HL-60 (cell line): ENCODE measurements at regions not wholly inside any gene's neighbourhood (a gene's known extent, or its start where the extent isn't known, plus 50 kb on each side); places are given as distances from the start of the nearest gene placed in this dataset.

ENCODE experiments used
- DNase-seq, 2 experiments: peaks; one replicate each; pipeline ENCODE4 v3.0.0-alpha.2; 2010 to 2020; ENCODE audit warnings: low read depth in 1 of 2, low spot score in 1 of 2
- H3K27ac ChIP-seq: fragments of 250-450 bp; sonication (Bioruptor Pico); replicated peaks from 2 replicates; pipeline ENCODE4 v1.5.1; 2020; ENCODE audit warnings: mild to moderate bottlenecking, moderate library complexity
- H3K27me3 ChIP-seq: fragments of 250-450 bp; sonication (Bioruptor Pico); 2 replicates; pipeline ENCODE4 v1.5.1; 2021; ENCODE audit warnings: mild to moderate bottlenecking, moderate library complexity; ENCODE audit not compliant: insufficient read depth, poor library complexity, severe bottlenecking
- H3K4me3 ChIP-seq: replicated peaks from 2 replicates; pipeline ENCODE4 v1.5.1; 2011; ENCODE audit warnings: mild to moderate bottlenecking, control low read depth, low read length; ENCODE audit not compliant: insufficient read depth
- GABPA ChIP-seq: IDR thresholded peaks from 2 replicates; pipeline ENCODE4 v1.6.1; 2012; ENCODE audit warnings: low read depth
- POLR2AphosphoS5 ChIP-seq: IDR thresholded peaks from 2 replicates; pipeline ENCODE4 v1.6.1; 2012; ENCODE audit warnings: low read depth
- SPI1 ChIP-seq: IDR thresholded peaks from 2 replicates; pipeline ENCODE4 v1.6.1; 2012; ENCODE audit warnings: low read depth, mild to moderate bottlenecking, borderline replicate concordance
- TF ChIP-seq, protein P1 (sequence below): IDR thresholded peaks from 2 replicates; pipeline ENCODE4 v1.6.1; 2012; ENCODE audit warnings: low read depth; ENCODE audit not compliant: insufficient replicate concordance
- TF ChIP-seq, protein P2 (sequence below): IDR thresholded peaks from one replicate; pipeline ENCODE4 v1.5.1; 2011; ENCODE audit warnings: low read length, control low read depth, inconsistent platforms; ENCODE audit not compliant: insufficient read depth

GRCh38 chr3:22620498-22620897 lies 582.6 kb upstream of the UBE2E2 start:
- no peaks in the 10 kb centered on the region for H3K27me3 ChIP-seq
- TF ChIP-seq, protein P1, sequence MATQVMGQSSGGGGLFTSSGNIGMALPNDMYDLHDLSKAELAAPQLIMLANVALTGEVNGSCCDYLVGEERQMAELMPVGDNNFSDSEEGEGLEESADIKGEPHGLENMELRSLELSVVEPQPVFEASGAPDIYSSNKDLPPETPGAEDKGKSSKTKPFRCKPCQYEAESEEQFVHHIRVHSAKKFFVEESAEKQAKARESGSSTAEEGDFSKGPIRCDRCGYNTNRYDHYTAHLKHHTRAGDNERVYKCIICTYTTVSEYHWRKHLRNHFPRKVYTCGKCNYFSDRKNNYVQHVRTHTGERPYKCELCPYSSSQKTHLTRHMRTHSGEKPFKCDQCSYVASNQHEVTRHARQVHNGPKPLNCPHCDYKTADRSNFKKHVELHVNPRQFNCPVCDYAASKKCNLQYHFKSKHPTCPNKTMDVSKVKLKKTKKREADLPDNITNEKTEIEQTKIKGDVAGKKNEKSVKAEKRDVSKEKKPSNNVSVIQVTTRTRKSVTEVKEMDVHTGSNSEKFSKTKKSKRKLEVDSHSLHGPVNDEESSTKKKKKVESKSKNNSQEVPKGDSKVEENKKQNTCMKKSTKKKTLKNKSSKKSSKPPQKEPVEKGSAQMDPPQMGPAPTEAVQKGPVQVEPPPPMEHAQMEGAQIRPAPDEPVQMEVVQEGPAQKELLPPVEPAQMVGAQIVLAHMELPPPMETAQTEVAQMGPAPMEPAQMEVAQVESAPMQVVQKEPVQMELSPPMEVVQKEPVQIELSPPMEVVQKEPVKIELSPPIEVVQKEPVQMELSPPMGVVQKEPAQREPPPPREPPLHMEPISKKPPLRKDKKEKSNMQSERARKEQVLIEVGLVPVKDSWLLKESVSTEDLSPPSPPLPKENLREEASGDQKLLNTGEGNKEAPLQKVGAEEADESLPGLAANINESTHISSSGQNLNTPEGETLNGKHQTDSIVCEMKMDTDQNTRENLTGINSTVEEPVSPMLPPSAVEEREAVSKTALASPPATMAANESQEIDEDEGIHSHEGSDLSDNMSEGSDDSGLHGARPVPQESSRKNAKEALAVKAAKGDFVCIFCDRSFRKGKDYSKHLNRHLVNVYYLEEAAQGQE: no peak
- TF ChIP-seq SPI1 (no peak), POLR2AphosphoS5 (no peak), GABPA (no peak)
- TF ChIP-seq, protein P2, sequence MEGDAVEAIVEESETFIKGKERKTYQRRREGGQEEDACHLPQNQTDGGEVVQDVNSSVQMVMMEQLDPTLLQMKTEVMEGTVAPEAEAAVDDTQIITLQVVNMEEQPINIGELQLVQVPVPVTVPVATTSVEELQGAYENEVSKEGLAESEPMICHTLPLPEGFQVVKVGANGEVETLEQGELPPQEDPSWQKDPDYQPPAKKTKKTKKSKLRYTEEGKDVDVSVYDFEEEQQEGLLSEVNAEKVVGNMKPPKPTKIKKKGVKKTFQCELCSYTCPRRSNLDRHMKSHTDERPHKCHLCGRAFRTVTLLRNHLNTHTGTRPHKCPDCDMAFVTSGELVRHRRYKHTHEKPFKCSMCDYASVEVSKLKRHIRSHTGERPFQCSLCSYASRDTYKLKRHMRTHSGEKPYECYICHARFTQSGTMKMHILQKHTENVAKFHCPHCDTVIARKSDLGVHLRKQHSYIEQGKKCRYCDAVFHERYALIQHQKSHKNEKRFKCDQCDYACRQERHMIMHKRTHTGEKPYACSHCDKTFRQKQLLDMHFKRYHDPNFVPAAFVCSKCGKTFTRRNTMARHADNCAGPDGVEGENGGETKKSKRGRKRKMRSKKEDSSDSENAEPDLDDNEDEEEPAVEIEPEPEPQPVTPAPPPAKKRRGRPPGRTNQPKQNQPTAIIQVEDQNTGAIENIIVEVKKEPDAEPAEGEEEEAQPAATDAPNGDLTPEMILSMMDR: no peak
- H3K27ac ChIP-seq: no peak overlapping the region
- DNase-seq: no peak
- H3K4me3 ChIP-seq: no peak overlapping the region

DNA sequence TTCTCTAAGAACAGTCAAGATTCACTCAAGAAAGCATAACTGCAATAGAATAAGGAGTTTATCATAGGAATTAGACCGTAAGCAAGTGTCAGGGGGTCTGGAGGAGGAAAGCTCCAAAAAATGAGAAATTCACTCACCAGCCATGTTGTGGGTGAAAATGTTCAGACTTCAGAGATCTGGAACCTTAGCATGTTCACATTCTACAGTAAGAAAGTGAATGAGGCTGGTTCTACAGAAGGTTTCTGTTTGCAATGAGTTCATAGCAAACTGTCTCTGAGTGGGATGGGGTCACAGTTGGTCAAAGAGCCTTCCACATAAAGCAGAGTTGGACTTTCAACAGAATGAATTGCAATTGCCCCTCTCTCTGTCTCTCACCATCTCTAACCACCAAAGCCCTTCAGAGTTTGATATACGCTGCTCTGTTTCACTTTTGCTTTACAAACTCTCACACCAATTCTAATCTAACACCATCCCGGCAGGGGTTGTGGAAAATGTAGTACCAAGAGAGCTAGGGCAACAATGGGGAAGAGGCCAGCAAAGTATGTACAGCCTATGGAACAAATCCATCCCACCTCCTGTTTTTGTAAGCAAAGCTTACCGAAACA lies 581.8 kb upstream of the UBE2E2 start:
- Histone ChIP-seq H3K4me3 (no peak overlapping the region), H3K27ac (no peak overlapping the region), H3K27me3 (no peaks in the 10 kb centered on the region)
- TF ChIP-seq, protein P1: no peak
- TF ChIP-seq GABPA (no peak), SPI1 (no peak), POLR2AphosphoS5 (no peak)
- TF ChIP-seq, protein P2: no peak
- no peak for DNase-seq

- Histone ChIP-seq H3K4me3 (no peak overlapping the region), H3K27ac (no peak overlapping the region), H3K27me3 (no peaks in the 10 kb centered on the region)
- TF ChIP-seq SPI1: no peak
- TF ChIP-seq GABPA: no peak
- TF ChIP-seq POLR2AphosphoS5: no peak
- no peak for DNase-seq
These were observed 575.1 kb upstream of the UBE2E2 start for GRCh38 chr3:22627993-22628499.

GRCh38 chr3:22632536-22632935 lies 570.6 kb upstream of the UBE2E2 start:
- TF ChIP-seq, protein P1: no peak
- TF ChIP-seq SPI1 (no peak), GABPA (no peak), POLR2AphosphoS5 (no peak)
- TF ChIP-seq, protein P2: no peak
- DNase-seq: no peak
- no peaks in the 10 kb centered on the region for H3K27me3 ChIP-seq
- no peak overlapping the region for H3K27ac ChIP-seq
- H3K4me3 ChIP-seq: no peak overlapping the region
